Psoas muscle (tissue), 7 donors: ENCODE measurements at regions not wholly inside any gene's neighbourhood (a gene's known extent, or its start where the extent isn't known, plus 50 kb on each side); places are given as distances from the start of the nearest gene placed in this dataset.
A peak's percentile ranks its signal among the peaks of the same experiment; 100 is the strongest.

Experiments used
- ATAC-seq, 4 donors: fragments of 200-7000 bp; cut with Tn5 transposase; one replicate each; pipeline ENCODE4 v1.9.1; 2020; ENCODE audit warnings: moderate library complexity in 3 of 4, mild to moderate bottlenecking in 2 of 4
- DNase-seq, 2 donors: peaks; one replicate each; pipeline ENCODE4 v3.0.0-alpha.2; 2020
- H3K27ac ChIP-seq: fragments of 200-600 bp; one replicate; pipeline ENCODE4 v1.8.0; 2022
- H3K27me3 ChIP-seq, 3 donors: fragments of 200-600 bp in 1 of 3; one replicate each; pipeline versions ENCODE4 v1.6.1 to v1.8.0; 2013 to 2022; ENCODE audit warnings: low read length in 2 of 3, mild to moderate bottlenecking in 2 of 3, moderate library complexity in 1 of 3; ENCODE audit not compliant: insufficient read depth in 3 of 3
- H3K36me3 ChIP-seq, 2 donors: fragments of 200-600 bp in 1 of 2; one replicate each; pipeline versions ENCODE4 v1.6.1 to v1.8.0; 2013 to 2022; ENCODE audit warnings: low read depth in 1 of 2, mild to moderate bottlenecking in 1 of 2, moderate library complexity in 1 of 2; ENCODE audit not compliant: insufficient read depth in 1 of 2
- H3K4me1 ChIP-seq: fragments of 200-600 bp; one replicate; pipeline ENCODE4 v1.8.0; 2022
- H3K4me3 ChIP-seq: fragments of 200-600 bp; one replicate; pipeline ENCODE4 v1.8.0; 2022; ENCODE audit warnings: mild to moderate bottlenecking
- H3K9me3 ChIP-seq: fragments of 200-600 bp; one replicate; pipeline ENCODE4 v1.8.0; 2022
- WGBS, 3 donors: extraction: QIAGEN DNeasy Blood & Tissue Kit; methylation state at CpG; one replicate each; pipeline versions ENCODE4 v1.1.6 to v1.1.7; 2013; 5-methylcytosine and 5-hydroxymethylcytosine counted together
- intact Hi-C, 2 donors: fragments of 100-400 bp; cut with DNase I; formaldehyde crosslinking; loops; one replicate each; pipeline versions ENCODE4 v1.11.0 to v1.14.2; 2022
- TF ChIP-seq, protein P1 (sequence below): fragments of 200-600 bp; IDR thresholded peaks from one replicate; pipeline ENCODE4 v1.8.0; 2022; ENCODE audit warnings: antibody characterized with exemption
- donor health status: healthy with polysubstance abuse.
- donor health status: DM: no; HTN: no; CAD: no; lungs with moderate emphysema.
- donor health status: Bipolar disorder and iron deficiency.
- donor health status: healthy.
- donor health status: DM: yes; HTN: yes; CAD: no.
- donor health status: DM: no; HTN: no; CAD: no.
- donor health status: DM: yes; HTN: yes; CAD: no.

- no peaks in the 10 kb centered on the region for H3K27me3 ChIP-seq
- 22 to 41% (median 25%) methylated on average over 3 of the region's 3 CpGs for WGBS, 3 donors
- intact Hi-C loops, result no loop called here
- no peaks in the 10 kb centered on the region for H3K9me3 ChIP-seq
- H3K4me3 ChIP-seq, result no peak overlapping the region
- no peaks in the 10 kb centered on the region for H3K36me3 ChIP-seq
- no peaks in the 10 kb centered on the region for H3K4me1 ChIP-seq
- TF ChIP-seq, protein P1, sequence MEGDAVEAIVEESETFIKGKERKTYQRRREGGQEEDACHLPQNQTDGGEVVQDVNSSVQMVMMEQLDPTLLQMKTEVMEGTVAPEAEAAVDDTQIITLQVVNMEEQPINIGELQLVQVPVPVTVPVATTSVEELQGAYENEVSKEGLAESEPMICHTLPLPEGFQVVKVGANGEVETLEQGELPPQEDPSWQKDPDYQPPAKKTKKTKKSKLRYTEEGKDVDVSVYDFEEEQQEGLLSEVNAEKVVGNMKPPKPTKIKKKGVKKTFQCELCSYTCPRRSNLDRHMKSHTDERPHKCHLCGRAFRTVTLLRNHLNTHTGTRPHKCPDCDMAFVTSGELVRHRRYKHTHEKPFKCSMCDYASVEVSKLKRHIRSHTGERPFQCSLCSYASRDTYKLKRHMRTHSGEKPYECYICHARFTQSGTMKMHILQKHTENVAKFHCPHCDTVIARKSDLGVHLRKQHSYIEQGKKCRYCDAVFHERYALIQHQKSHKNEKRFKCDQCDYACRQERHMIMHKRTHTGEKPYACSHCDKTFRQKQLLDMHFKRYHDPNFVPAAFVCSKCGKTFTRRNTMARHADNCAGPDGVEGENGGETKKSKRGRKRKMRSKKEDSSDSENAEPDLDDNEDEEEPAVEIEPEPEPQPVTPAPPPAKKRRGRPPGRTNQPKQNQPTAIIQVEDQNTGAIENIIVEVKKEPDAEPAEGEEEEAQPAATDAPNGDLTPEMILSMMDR, result no peak
- ATAC-seq (no peak), DNase-seq (no peak)
- H3K27ac ChIP-seq, result peak overlapping the region; percentile 44
Observed at GRCh38 chr10:44263771-44264170, 121.1 kb downstream of the CXCL12 start.

DNA sequence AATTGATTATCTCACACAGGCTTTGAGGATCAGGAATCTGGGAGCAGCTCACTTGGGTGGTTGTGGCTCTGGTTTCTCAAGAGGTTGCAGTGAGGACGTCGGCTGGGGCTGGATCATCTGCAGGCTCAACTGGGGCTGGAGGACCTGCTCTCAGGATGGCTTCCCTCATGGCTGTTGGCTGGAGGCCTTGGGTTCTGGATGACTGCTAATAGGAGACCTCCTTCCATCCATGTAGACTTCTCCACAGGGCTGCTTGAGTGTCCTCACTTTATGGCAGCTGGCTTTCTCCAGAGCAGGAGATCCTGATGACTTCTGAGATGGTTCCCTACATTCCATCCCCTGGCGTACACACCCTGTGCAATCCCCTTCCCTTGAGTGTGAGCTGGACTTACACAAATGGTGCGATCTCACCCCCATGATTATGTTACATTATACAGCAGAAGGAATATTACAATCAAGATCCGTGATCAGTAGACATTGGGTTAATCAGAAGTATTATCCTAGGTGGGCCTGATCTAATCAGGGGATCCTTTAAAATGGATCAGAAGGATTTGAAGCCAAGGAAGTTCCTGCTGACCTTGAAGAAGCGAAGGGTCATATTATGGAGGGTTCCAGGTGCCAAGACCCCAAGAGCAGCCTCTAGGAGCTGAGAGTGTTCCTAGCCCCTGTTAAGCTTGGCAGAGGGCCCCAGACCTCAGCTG, 122.2 kb downstream of the CXCL12 start:
- H3K36me3 ChIP-seq, result no peaks in the 10 kb centered on the region
- no peak overlapping the region for H3K27ac ChIP-seq
- TF ChIP-seq, protein P1, result no peak
- no peaks in the 10 kb centered on the region for H3K4me1 ChIP-seq
- H3K9me3 ChIP-seq, result no peaks in the 10 kb centered on the region
- 77 to 90% (median 86%) methylated on average over 6 of the region's 6 CpGs for WGBS, 3 donors
- ATAC-seq (no peak), DNase-seq (no peak)
- intact Hi-C loops, result no loop called here
- H3K27me3 ChIP-seq, result no peaks in the 10 kb centered on the region
- H3K4me3 ChIP-seq, result no peak overlapping the region

DNA sequence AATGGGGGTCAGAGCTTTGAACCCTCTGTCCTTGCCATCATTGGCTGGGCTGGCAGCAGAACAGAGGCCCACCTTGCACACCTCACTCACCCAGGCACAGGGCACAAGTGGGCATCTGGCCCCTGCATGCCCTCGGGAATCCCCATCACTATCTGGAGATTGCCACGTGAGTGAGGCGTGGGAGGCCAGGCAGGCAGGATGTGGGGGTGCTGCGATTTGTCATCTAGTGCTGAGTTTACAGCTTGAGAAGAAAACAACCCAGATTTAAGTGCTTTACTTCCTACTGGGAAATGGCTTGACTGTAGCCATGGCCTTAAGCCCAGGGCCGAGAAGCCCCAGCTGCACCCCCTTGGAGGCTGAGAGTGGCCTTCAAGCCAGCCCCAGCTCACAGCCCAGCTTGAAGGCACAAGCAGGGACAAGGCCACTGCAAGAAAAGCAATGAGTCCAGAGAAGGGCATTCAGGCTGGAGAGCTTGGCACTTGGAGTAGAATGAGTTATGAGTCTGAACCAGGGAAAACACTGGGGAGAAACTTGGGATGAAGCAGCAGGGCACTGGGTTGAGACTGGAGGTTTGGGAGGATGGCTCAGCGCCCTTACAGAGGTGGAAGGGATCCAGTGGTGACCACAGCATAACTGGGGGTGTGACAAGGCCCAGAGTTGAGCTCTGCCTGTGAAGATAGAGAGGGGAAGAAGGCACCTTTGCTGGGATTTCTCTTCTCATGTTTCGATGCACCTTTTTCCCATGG, 123.0 kb downstream of the CXCL12 start:
- no peak overlapping the region for H3K27ac ChIP-seq
- intact Hi-C loops, result no loop called here
- ATAC-seq (peak in 2 of 4 donors; percentile 21 to 30), DNase-seq (no peak)
- TF ChIP-seq, protein P1, result no peak
- WGBS, 3 donors, result 69 to 71% (median 69%) methylated on average over 7 of the region's 7 CpGs
- no peaks in the 10 kb centered on the region for H3K27me3 ChIP-seq
- no peak overlapping the region for H3K4me3 ChIP-seq
- no peaks in the 10 kb centered on the region for H3K4me1 ChIP-seq
- H3K9me3 ChIP-seq, result no peaks in the 10 kb centered on the region
- H3K36me3 ChIP-seq, result no peaks in the 10 kb centered on the region

- DNase-seq, result no peak
- no peak overlapping the region for H3K27ac ChIP-seq
Observed at GRCh38 chr10:44261296-44261695, 123.6 kb downstream of the CXCL12 start.

More at GRCh38 chr10:44261296-44261695, 123.6 kb downstream of the CXCL12 start:
- 81 to 90% (median 89%) methylated on average over 16 of the region's 16 CpGs for WGBS, 3 donors
- Histone ChIP-seq H3K4me1 (no peaks in the 10 kb centered on the region), H3K4me3 (no peak overlapping the region), H3K9me3 (no peaks in the 10 kb centered on the region), H3K36me3 (no peaks in the 10 kb centered on the region), H3K27me3 (no peaks in the 10 kb centered on the region)
- intact Hi-C loops, result no loop called here
- TF ChIP-seq, protein P1, result no peak
- ATAC-seq, result peak in 1 of 4 donors; percentile 16
